GM23338 (cell line): ENCODE measurements at regions not wholly inside any gene's neighbourhood (a gene's known extent, or its start where the extent isn't known, plus 50 kb on each side); places are given as distances from the start of the nearest gene placed in this dataset.
"Not testable (repeated sequence)": the region's sequence is repeated elsewhere in the genome, so short reads cannot be mapped to it uniquely, and the experiment has no call there.

Source experiments
- ATAC-seq: fragments of 200-7000 bp; cut with Tn5 transposase; 3 replicates; pipeline ENCODE4 v1.9.1; 2020
- DNase-seq: peaks from one replicate; pipeline ENCODE4 v3.0.0-alpha.2; 2015; ENCODE audit warnings: low spot score
- H2AFZ ChIP-seq: fragments of 200-600 bp; sonication (generic); 2 replicates; pipeline ENCODE4 v1.8.0; 2016; ENCODE audit warnings: antibody characterized with exemption, mild to moderate bottlenecking, moderate library complexity
- H3F3A ChIP-seq: fragments of 200-600 bp; sonication (generic); replicated peaks from 2 replicates; pipeline ENCODE4 v1.8.0; 2017; ENCODE audit warnings: antibody characterized with exemption, mixed run types, low read depth
- H3K27ac ChIP-seq: fragments of 200-600 bp; sonication (generic); 2 replicates; pipeline ENCODE4 v1.6.1; 2016; ENCODE audit warnings: low read depth
- H3K27me3 ChIP-seq: fragments of 200-600 bp; sonication (generic); 2 replicates; pipeline ENCODE4 v1.8.0; 2016; ENCODE audit warnings: mild to moderate bottlenecking, mixed run types, moderate library complexity; ENCODE audit not compliant: insufficient read depth
- H3K36me3 ChIP-seq: fragments of 200-600 bp; sonication (generic); 2 replicates; pipeline ENCODE4 v1.8.0; 2016; ENCODE audit warnings: mild to moderate bottlenecking; ENCODE audit not compliant: insufficient read depth
- H3K4me1 ChIP-seq: fragments of 200-600 bp; sonication (generic); 2 replicates; pipeline ENCODE4 v1.8.0; 2016; ENCODE audit warnings: mild to moderate bottlenecking, moderate library complexity; ENCODE audit not compliant: insufficient read depth
- H3K4me2 ChIP-seq: fragments of 200-600 bp; sonication (generic); 2 replicates; pipeline ENCODE4 v1.7.1; 2017; ENCODE audit warnings: mixed run types
- H3K4me3 ChIP-seq: fragments of 200-600 bp; sonication (generic); 2 replicates; pipeline ENCODE4 v1.6.1; 2016; ENCODE audit warnings: mixed run types
- H3K79me2 ChIP-seq: fragments of 200-600 bp; sonication (generic); replicated peaks from 2 replicates; pipeline ENCODE4 v1.8.0; 2017; ENCODE audit warnings: mild to moderate bottlenecking; ENCODE audit not compliant: insufficient read depth
- H3K9me2 ChIP-seq: fragments of 200-600 bp; sonication (generic); 2 replicates; pipeline ENCODE4 v1.8.0; 2017; ENCODE audit not compliant: insufficient read depth
- H4K20me1 ChIP-seq: fragments of 200-600 bp; sonication (generic); replicated peaks from 2 replicates; pipeline ENCODE4 v1.8.0; 2017; ENCODE audit warnings: mild to moderate bottlenecking; ENCODE audit not compliant: insufficient read depth
- H3K27ac Mint-ChIP-seq: 2 replicates; pipeline ENCODE4 v1.8.0; 2020; ENCODE audit warnings: inconsistent platforms, mild to moderate bottlenecking, moderate library complexity, mixed read lengths
- H3K27me3 Mint-ChIP-seq: 3 replicates; pipeline ENCODE4 v1.8.0; 2022; ENCODE audit warnings: low read depth, mild to moderate bottlenecking, moderate library complexity, mixed read lengths, inconsistent platforms; ENCODE audit not compliant: insufficient read depth, poor library complexity
- H3K36me3 Mint-ChIP-seq: 3 replicates; pipeline ENCODE4 v1.8.0; 2021; ENCODE audit warnings: low read depth, mild to moderate bottlenecking, inconsistent platforms, moderate library complexity, mixed read lengths
- H3K4me1 Mint-ChIP-seq: 3 replicates; pipeline ENCODE4 v1.8.0; 2020; ENCODE audit warnings: mild to moderate bottlenecking, inconsistent platforms, mixed read lengths
- H3K4me3 Mint-ChIP-seq: 3 replicates; pipeline ENCODE4 v1.8.0; 2021; ENCODE audit warnings: moderate library complexity, mild to moderate bottlenecking, inconsistent platforms, mixed read lengths
- H3K9me3 Mint-ChIP-seq: 3 replicates; pipeline ENCODE4 v1.8.0; 2020; ENCODE audit warnings: moderate library complexity, mild to moderate bottlenecking, inconsistent platforms, mixed read lengths
- CREB1 ChIP-seq: fragments of 250-450 bp; sonication (Bioruptor Pico); IDR thresholded peaks from 2 replicates; pipeline ENCODE4 v1.5.0; 2020; ENCODE audit warnings: low read depth, mild to moderate bottlenecking, moderate library complexity
- EZH2 ChIP-seq: fragments of 200-600 bp; sonication (generic); IDR thresholded peaks from one replicate; pipeline ENCODE4 v1.8.0; 2017; ENCODE audit warnings: antibody characterized with exemption, mild to moderate bottlenecking, low read depth; ENCODE audit not compliant: unreplicated experiment
- EZH2phosphoT487 ChIP-seq: fragments of 200-600 bp; sonication (generic); IDR thresholded peaks from one replicate; pipeline ENCODE4 v1.8.1; 2018; ENCODE audit warnings: antibody characterized with exemption; ENCODE audit not compliant: unreplicated experiment
- JUNB ChIP-seq: IDR thresholded peaks from one replicate; pipeline ENCODE4 v1.6.1; 2016; ENCODE audit warnings: antibody characterized with exemption; ENCODE audit not compliant: unreplicated experiment
- NANOG ChIP-seq: IDR thresholded peaks from 2 replicates; pipeline ENCODE4 v1.6.1; 2016; ENCODE audit warnings: antibody characterized with exemption, borderline replicate concordance
- STAT1 ChIP-seq: IDR thresholded peaks from one replicate; pipeline ENCODE4 v1.6.1; 2016; ENCODE audit warnings: antibody characterized with exemption; ENCODE audit not compliant: unreplicated experiment
- ZNF114 ChIP-seq: fragments of 250-450 bp; sonication (Bioruptor Pico); IDR thresholded peaks from 2 replicates; pipeline ENCODE4 v1.5.0; 2020; ENCODE audit warnings: mild to moderate bottlenecking, moderate library complexity
- ZNF331 ChIP-seq: fragments of 250-450 bp; sonication (Bioruptor Pico); IDR thresholded peaks from 2 replicates; pipeline ENCODE4 v1.5.0; 2020; ENCODE audit warnings: low read depth, mild to moderate bottlenecking, moderate library complexity
- TF ChIP-seq, protein P1 (sequence below): IDR thresholded peaks from 2 replicates; pipeline ENCODE4 v1.6.1; 2016; ENCODE audit warnings: antibody characterized with exemption
- TF ChIP-seq, protein P2 (sequence below): fragments of 250-450 bp; sonication (Bioruptor Pico); IDR thresholded peaks from 2 replicates; pipeline ENCODE4 v1.5.0; 2020; ENCODE audit warnings: mild to moderate bottlenecking, moderate library complexity

DNA sequence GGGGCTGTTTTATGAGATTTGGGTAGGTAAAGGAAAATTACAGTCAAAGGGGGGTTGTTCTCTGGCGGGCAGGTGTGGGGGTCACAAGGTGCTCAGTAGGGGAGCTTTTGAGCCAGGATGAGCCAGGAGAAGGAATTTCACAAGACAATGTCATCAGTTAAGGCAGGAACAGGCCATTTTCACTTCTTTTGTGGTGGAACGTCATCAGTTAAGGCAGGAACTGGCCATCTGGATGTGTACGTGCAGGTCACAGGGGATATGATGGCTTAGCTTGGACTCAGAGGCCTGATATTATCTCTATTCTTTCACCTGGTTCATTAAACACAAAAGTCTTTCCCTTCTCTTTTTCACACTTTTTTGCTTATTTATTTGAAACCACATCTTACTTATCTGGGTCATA lies 230.2 kb downstream of the PYDC2 start:
- H3K9me2 ChIP-seq, H3K4me3 Mint-ChIP-seq, H4K20me1 ChIP-seq, H3K79me2 ChIP-seq, ATAC-seq, H3F3A ChIP-seq, H3K9me3 Mint-ChIP-seq, H3K36me3 ChIP-seq, H2AFZ ChIP-seq, H3K27me3 ChIP-seq, DNase-seq, H3K4me3 ChIP-seq, H3K27me3 Mint-ChIP-seq: not testable (repeated sequence)
- Mint-ChIP-seq H3K4me1 (peaks cover 42% of the 10 kb centered on the region), H3K36me3 (peaks cover 16% of the 10 kb centered on the region; the same call in 2 of the 3 replicates), H3K27ac (peak overlapping the region; percentile 93)
- peak overlapping the region; percentile 83 for H3K27ac ChIP-seq
- TF ChIP-seq CREB1 (CRISPR knock-in tag) (peak; percentile 51), NANOG (peak; percentile 66; the same call in 1 of the 2 replicates)
- H3K4me1 ChIP-seq = peaks cover 39% of the 10 kb centered on the region
- H3K4me2 ChIP-seq = 0 out of 2 replicates have a peak overlapping the region, but pooled peaks have one; percentile 19

DNA sequence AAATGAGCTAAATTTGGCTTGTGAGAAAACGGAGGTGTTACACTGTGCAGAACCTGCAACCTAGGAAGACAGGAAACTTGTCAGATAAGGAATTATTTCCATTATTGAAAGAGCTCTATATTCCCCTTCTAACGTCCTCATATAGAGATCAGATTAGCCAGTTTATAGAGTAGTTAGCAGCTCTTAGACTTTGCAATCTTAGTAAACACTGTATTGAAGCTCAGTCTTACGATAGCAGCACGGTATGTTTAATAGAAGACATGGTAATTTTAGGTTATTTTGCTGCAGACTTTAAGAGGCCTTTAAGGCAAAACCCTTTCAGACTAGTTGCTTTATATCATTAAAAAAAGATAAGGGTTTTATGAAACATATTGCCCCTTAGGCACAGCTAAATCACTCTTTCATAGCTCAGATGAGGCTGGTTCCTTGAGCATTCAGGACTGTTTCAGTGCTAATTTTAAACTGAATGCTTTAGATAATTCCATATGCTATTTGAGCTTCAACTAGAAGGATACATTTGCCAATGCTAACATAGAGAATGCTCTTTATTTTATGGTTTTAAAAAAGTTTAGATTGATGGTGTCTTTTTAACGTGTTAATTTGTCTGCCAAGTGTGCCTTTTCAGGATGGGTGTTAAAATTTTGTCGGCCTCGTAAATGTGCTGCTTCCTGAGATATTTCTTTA lies 234.3 kb downstream of the PYDC2 start:
- Histone ChIP-seq H3K27ac (no peak overlapping the region), H3K27me3 (no peaks in the 10 kb centered on the region), H3F3A (no peaks in the 10 kb centered on the region), H3K4me2 (no peak overlapping the region), H2AFZ (no peak overlapping the region), H3K79me2 (no peaks in the 10 kb centered on the region), H3K36me3 (no peaks in the 10 kb centered on the region), H4K20me1 (no peaks in the 10 kb centered on the region), H3K4me3 (no peak overlapping the region), H3K9me2 (0 out of 2 replicates have a peak, but pooled peaks cover 3% of the 10 kb centered on the region), H3K4me1 (peaks cover 15% of the 10 kb centered on the region)
- Mint-ChIP-seq H3K4me1 (peaks cover 26% of the 10 kb centered on the region), H3K27ac (no peak overlapping the region; the same call in 1 of the 2 replicates), H3K27me3 (no peaks in the 10 kb centered on the region), H3K36me3 (peaks cover 11% of the 10 kb centered on the region; the same call in 1 of the 3 replicates), H3K4me3 (no peak overlapping the region), H3K9me3 (peaks cover 3% of the 10 kb centered on the region; the same call in 2 of the 3 replicates)
- DNase-seq = no peak
- no peak for ATAC-seq
- TF ChIP-seq CREB1 (CRISPR knock-in tag) (no peak), JUNB (no peak), NANOG (no peak), STAT1 (no peak), EZH2 (no peak), EZH2phosphoT487 (no peak), ZNF331 (no peak), ZNF114 (CRISPR knock-in tag) (no peak)
- TF ChIP-seq, protein P1, sequence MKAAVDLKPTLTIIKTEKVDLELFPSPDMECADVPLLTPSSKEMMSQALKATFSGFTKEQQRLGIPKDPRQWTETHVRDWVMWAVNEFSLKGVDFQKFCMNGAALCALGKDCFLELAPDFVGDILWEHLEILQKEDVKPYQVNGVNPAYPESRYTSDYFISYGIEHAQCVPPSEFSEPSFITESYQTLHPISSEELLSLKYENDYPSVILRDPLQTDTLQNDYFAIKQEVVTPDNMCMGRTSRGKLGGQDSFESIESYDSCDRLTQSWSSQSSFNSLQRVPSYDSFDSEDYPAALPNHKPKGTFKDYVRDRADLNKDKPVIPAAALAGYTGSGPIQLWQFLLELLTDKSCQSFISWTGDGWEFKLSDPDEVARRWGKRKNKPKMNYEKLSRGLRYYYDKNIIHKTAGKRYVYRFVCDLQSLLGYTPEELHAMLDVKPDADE = no peak
- TF ChIP-seq, protein P2, sequence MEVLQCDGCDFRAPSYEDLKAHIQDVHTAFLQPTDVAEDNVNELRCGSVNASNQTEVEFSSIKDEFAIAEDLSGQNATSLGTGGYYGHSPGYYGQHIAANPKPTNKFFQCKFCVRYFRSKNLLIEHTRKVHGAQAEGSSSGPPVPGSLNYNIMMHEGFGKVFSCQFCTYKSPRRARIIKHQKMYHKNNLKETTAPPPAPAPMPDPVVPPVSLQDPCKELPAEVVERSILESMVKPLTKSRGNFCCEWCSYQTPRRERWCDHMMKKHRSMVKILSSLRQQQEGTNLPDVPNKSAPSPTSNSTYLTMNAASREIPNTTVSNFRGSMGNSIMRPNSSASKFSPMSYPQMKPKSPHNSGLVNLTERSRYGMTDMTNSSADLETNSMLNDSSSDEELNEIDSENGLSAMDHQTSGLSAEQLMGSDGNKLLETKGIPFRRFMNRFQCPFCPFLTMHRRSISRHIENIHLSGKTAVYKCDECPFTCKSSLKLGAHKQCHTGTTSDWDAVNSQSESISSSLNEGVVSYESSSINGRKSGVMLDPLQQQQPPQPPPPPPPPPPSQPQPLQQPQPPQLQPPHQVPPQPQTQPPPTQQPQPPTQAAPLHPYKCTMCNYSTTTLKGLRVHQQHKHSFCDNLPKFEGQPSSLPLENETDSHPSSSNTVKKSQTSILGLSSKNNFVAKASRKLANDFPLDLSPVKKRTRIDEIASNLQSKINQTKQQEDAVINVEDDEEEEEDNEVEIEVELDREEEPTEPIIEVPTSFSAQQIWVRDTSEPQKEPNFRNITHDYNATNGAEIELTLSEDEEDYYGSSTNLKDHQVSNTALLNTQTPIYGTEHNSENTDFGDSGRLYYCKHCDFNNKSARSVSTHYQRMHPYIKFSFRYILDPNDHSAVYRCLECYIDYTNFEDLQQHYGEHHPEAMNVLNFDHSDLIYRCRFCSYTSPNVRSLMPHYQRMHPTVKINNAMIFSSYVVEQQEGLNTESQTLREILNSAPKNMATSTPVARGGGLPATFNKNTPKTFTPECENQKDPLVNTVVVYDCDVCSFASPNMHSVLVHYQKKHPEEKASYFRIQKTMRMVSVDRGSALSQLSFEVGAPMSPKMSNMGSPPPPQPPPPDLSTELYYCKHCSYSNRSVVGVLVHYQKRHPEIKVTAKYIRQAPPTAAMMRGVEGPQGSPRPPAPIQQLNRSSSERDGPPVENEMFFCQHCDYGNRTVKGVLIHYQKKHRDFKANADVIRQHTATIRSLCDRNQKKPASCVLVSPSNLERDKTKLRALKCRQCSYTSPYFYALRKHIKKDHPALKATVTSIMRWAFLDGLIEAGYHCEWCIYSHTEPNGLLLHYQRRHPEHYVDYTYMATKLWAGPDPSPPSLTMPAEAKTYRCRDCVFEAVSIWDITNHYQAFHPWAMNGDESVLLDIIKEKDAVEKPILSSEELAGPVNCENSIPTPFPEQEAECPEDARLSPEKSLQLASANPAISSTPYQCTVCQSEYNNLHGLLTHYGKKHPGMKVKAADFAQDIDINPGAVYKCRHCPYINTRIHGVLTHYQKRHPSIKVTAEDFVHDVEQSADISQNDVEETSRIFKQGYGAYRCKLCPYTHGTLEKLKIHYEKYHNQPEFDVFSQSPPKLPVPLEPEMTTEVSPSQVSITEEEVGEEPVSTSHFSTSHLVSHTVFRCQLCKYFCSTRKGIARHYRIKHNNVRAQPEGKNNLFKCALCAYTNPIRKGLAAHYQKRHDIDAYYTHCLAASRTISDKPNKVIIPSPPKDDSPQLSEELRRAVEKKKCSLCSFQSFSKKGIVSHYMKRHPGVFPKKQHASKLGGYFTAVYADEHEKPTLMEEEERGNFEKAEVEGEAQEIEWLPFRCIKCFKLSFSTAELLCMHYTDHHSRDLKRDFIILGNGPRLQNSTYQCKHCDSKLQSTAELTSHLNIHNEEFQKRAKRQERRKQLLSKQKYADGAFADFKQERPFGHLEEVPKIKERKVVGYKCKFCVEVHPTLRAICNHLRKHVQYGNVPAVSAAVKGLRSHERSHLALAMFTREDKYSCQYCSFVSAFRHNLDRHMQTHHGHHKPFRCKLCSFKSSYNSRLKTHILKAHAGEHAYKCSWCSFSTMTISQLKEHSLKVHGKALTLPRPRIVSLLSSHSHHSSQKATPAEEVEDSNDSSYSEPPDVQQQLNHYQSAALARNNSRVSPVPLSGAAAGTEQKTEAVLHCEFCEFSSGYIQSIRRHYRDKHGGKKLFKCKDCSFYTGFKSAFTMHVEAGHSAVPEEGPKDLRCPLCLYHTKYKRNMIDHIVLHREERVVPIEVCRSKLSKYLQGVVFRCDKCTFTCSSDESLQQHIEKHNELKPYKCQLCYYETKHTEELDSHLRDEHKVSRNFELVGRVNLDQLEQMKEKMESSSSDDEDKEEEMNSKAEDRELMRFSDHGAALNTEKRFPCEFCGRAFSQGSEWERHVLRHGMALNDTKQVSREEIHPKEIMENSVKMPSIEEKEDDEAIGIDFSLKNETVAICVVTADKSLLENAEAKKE = no peak
